H9 (cell line): ENCODE measurements at regions not wholly inside any gene's neighbourhood (a gene's known extent, or its start where the extent isn't known, plus 50 kb on each side); places are given as distances from the start of the nearest gene placed in this dataset.

Source experiments
- DNase-seq: peaks from one replicate; pipeline ENCODE4 v3.0.0-alpha.2; 2017
- H2AFZ ChIP-seq: one replicate; pipeline ENCODE4 v1.6.1; 2013; ENCODE audit warnings: mild to moderate bottlenecking, low read length, control low read depth, moderate library complexity
- H2AK5ac ChIP-seq: 2 replicates; pipeline ENCODE4 v1.6.1; 2013; ENCODE audit warnings: low read length, control low read depth, mixed read lengths; ENCODE audit not compliant: insufficient read length
- H2BK120ac ChIP-seq: one replicate; pipeline ENCODE4 v1.6.1; 2013; ENCODE audit warnings: low read depth, mild to moderate bottlenecking, low read length, control low read depth, inconsistent platforms; ENCODE audit not compliant: poor library complexity, severe bottlenecking
- H2BK12ac ChIP-seq: 2 replicates; pipeline ENCODE4 v1.6.1; 2013; ENCODE audit warnings: low read length, control low read depth, mixed read lengths, low read depth; ENCODE audit not compliant: insufficient read length
- H2BK15ac ChIP-seq: 2 replicates; pipeline ENCODE4 v1.6.1; 2013; ENCODE audit warnings: low read depth, low read length, control low read depth
- H2BK20ac ChIP-seq: one replicate; pipeline ENCODE4 v1.6.1; 2013; ENCODE audit warnings: low read depth, mild to moderate bottlenecking, low read length, control low read depth, inconsistent platforms; ENCODE audit not compliant: poor library complexity, severe bottlenecking
- H2BK5ac ChIP-seq: 2 replicates; pipeline ENCODE4 v1.6.1; 2013; ENCODE audit warnings: low read length, control low read depth, mixed read lengths; ENCODE audit not compliant: insufficient read length
- H3K14ac ChIP-seq: 2 replicates; pipeline ENCODE4 v1.6.1; 2013; ENCODE audit warnings: low read length, control low read depth; ENCODE audit not compliant: insufficient read depth
- H3K18ac ChIP-seq: 2 replicates; pipeline ENCODE4 v1.6.1; 2013; ENCODE audit warnings: low read depth, mild to moderate bottlenecking, mixed read lengths, low read length, control low read depth; ENCODE audit not compliant: insufficient read length
- H3K23ac ChIP-seq: 2 replicates; pipeline ENCODE4 v1.6.1; 2013; ENCODE audit warnings: low read length, control low read depth, mixed read lengths, low read depth; ENCODE audit not compliant: insufficient read length
- H3K23me2 ChIP-seq: 2 replicates; pipeline ENCODE4 v1.6.1; 2013; ENCODE audit warnings: low read depth, mild to moderate bottlenecking, mixed read lengths, low read length, control low read depth; ENCODE audit not compliant: insufficient read length, poor library complexity, severe bottlenecking
- H3K27ac ChIP-seq: 2 replicates; pipeline ENCODE4 v1.5.1; 2013; ENCODE audit warnings: low read length, control low read depth, mixed read lengths, low read depth; ENCODE audit not compliant: insufficient read length
- H3K27me3 ChIP-seq: 2 replicates; pipeline ENCODE4 v1.6.1; 2013; ENCODE audit warnings: low read length, control low read depth, inconsistent platforms; ENCODE audit not compliant: insufficient read depth
- H3K4ac ChIP-seq: 2 replicates; pipeline ENCODE4 v1.6.1; 2013; ENCODE audit warnings: low read depth, mild to moderate bottlenecking, control low read depth, inconsistent platforms, low read length, moderate library complexity
- H3K4me1 ChIP-seq: 2 replicates; pipeline ENCODE4 v1.6.1; 2013; ENCODE audit warnings: low read length, control low read depth, inconsistent platforms; ENCODE audit not compliant: insufficient read depth
- H3K4me2 ChIP-seq: 2 replicates; pipeline ENCODE4 v1.6.1; 2013; ENCODE audit warnings: low read length, control low read depth, mixed read lengths; ENCODE audit not compliant: insufficient read length, insufficient read depth
- H3K56ac ChIP-seq: 2 replicates; pipeline ENCODE4 v1.6.1; 2013; ENCODE audit warnings: low read depth, mild to moderate bottlenecking, mixed read lengths, low read length, control low read depth; ENCODE audit not compliant: insufficient read length
- H3K79me1 ChIP-seq: 2 replicates; pipeline ENCODE4 v1.6.1; 2013; ENCODE audit warnings: low read depth, mild to moderate bottlenecking, moderate library complexity, low read length, control low read depth, inconsistent platforms; ENCODE audit not compliant: insufficient read depth, poor library complexity, severe bottlenecking
- H3K79me2 ChIP-seq: 2 replicates; pipeline ENCODE4 v1.6.1; 2013; ENCODE audit warnings: low read length, control low read depth, inconsistent platforms; ENCODE audit not compliant: insufficient read depth
- H3K9ac ChIP-seq: 2 replicates; pipeline ENCODE4 v1.6.1; 2013; ENCODE audit warnings: low read length, control low read depth, mixed read lengths; ENCODE audit not compliant: insufficient read length; ENCODE audit errors: extremely low read depth
- H3K9me3 ChIP-seq: one replicate; pipeline ENCODE4 v1.6.1; 2013; ENCODE audit warnings: low read depth, low read length, inconsistent platforms; ENCODE audit not compliant: control insufficient read depth
- H3T11ph ChIP-seq: one replicate; pipeline ENCODE4 v1.6.1; 2013; ENCODE audit warnings: mild to moderate bottlenecking, low read length, control low read depth, inconsistent platforms
- H4K20me1 ChIP-seq: one replicate; pipeline ENCODE4 v1.6.1; 2013; ENCODE audit not compliant: control insufficient read depth, insufficient read length, insufficient read depth
- H4K5ac ChIP-seq: 2 replicates; pipeline ENCODE4 v1.6.1; 2013; ENCODE audit warnings: low read depth, mild to moderate bottlenecking, mixed read lengths, low read length, control low read depth; ENCODE audit not compliant: insufficient read length
- H4K8ac ChIP-seq: replicated peaks from 2 replicates; pipeline ENCODE4 v1.6.1; 2013; ENCODE audit warnings: low read length, control low read depth, mixed read lengths, low read depth; ENCODE audit not compliant: insufficient read length
- H4K91ac ChIP-seq: 2 replicates; pipeline ENCODE4 v1.6.1; 2013; ENCODE audit warnings: low read depth, mild to moderate bottlenecking, moderate library complexity, mixed read lengths, low read length, control low read depth; ENCODE audit not compliant: insufficient read length
- H3K27ac Mint-ChIP-seq, 3 experiments: 2 replicates in 2 of 3; 3 replicates in 1 of 3; pipeline ENCODE4 v1.8.0; 2020 to 2021; ENCODE audit warnings: mixed read lengths in 3 of 3, mild to moderate bottlenecking in 1 of 3, moderate library complexity in 1 of 3
- H3K27me3 Mint-ChIP-seq: 2 replicates; pipeline ENCODE4 v1.8.0; 2021; ENCODE audit warnings: low read depth, mild to moderate bottlenecking, moderate library complexity, mixed read lengths
- H3K36me3 Mint-ChIP-seq, 3 experiments: 2 replicates in 2 of 3; 3 replicates in 1 of 3; pipeline ENCODE4 v1.8.0; 2020 to 2021; ENCODE audit warnings: low read depth in 3 of 3, mixed read lengths in 3 of 3; ENCODE audit not compliant: insufficient read depth in 1 of 3
- H3K4me1 Mint-ChIP-seq, 2 experiments: 2 replicates each; pipeline ENCODE4 v1.8.0; 2020; ENCODE audit warnings: mixed read lengths in 2 of 2
- H3K4me3 Mint-ChIP-seq, 2 experiments: 2 replicates in 1 of 2; 3 replicates in 1 of 2; pipeline ENCODE4 v1.8.0; 2020 to 2021; ENCODE audit warnings: mild to moderate bottlenecking in 2 of 2, mixed read lengths in 2 of 2, moderate library complexity in 1 of 2
- H3K9me3 Mint-ChIP-seq, 2 experiments: 2 replicates in 1 of 2; 3 replicates in 1 of 2; pipeline ENCODE4 v1.8.0; 2020; ENCODE audit warnings: mild to moderate bottlenecking in 2 of 2, mixed read lengths in 2 of 2, moderate library complexity in 1 of 2
- WGBS: extraction: QIAGEN DNeasy Blood & Tissue Kit; methylation state at CpG from one replicate; pipeline ENCODE4 v1.1.7; 2013; ENCODE audit warnings: missing lambda C conversion rate, low lambda C conversion rate, mixed read lengths; ENCODE audit not compliant: insufficient read length; ENCODE audit errors: extremely low coverage; 5-methylcytosine and 5-hydroxymethylcytosine counted together
- TF ChIP-seq, protein P1 (sequence below): fragments of 200-600 bp; sonication (generic); conservative IDR thresholded peaks from 3 replicates; pipeline ENCODE4 v1.8.0; 2021; ENCODE audit warnings: antibody characterized with exemption, mild to moderate bottlenecking

DNA sequence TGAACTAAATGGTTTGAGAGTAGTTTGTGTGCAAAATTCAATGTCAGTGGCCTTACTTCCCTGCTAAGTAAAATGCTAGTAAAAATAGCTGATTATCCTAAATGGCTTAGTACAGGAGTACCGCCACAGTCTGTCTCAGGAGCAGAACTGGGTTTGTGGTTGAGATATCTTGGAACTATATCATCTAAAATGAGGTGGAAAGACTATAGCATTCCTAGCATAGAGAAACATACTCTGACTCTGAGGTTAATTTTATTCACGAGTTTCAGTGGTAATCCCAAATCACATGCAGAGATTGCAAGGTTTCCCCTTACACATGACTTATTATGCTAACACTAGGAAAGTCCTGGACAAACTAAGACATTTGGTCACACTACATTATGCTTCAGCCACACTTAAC, 70.4 kb downstream of the OR13H1 start:
- no peak overlapping the region for H3K18ac ChIP-seq

More for the DNA sequence above, 70.4 kb downstream of the OR13H1 start:
- Mint-ChIP-seq H3K9me3 (no peaks in the 10 kb centered on the region), H3K27me3 (peaks cover 7% of the 10 kb centered on the region), H3K4me1 (no peaks in the 10 kb centered on the region), H3K4me3 (no peak overlapping the region), H3K36me3 (no peaks in the 10 kb centered on the region), H3K27ac (no peak overlapping the region)
- no peaks in the 10 kb centered on the region for H3K27me3 ChIP-seq
- no peaks in the 10 kb centered on the region for H3K9me3 ChIP-seq
- H2AFZ ChIP-seq, result no peak overlapping the region
- no peaks in the 10 kb centered on the region for H4K20me1 ChIP-seq
- H3K23ac ChIP-seq, result no peak overlapping the region
- no peaks in the 10 kb centered on the region for H3K79me2 ChIP-seq
- no peak overlapping the region for H3K4me2 ChIP-seq
- H2BK20ac ChIP-seq, result no peak overlapping the region
- no peak overlapping the region for H3K27ac ChIP-seq
- no peak overlapping the region for H3K9ac ChIP-seq
- no peak for DNase-seq
- H2BK15ac ChIP-seq, result no peak overlapping the region
- H3T11ph ChIP-seq, result no peak overlapping the region
- no peak overlapping the region for H2BK12ac ChIP-seq
- H4K5ac ChIP-seq, result no peak overlapping the region
- no peak overlapping the region for H2BK120ac ChIP-seq
- H4K8ac ChIP-seq, result no peak overlapping the region
- H3K14ac ChIP-seq, result no peak overlapping the region
- WGBS, result no CpG with 5 or more reads among the region's 2 CpGs
- no peak overlapping the region for H4K91ac ChIP-seq
- H2AK5ac ChIP-seq, result no peak overlapping the region
- H3K4me1 ChIP-seq, result no peaks in the 10 kb centered on the region
- TF ChIP-seq, protein P1, sequence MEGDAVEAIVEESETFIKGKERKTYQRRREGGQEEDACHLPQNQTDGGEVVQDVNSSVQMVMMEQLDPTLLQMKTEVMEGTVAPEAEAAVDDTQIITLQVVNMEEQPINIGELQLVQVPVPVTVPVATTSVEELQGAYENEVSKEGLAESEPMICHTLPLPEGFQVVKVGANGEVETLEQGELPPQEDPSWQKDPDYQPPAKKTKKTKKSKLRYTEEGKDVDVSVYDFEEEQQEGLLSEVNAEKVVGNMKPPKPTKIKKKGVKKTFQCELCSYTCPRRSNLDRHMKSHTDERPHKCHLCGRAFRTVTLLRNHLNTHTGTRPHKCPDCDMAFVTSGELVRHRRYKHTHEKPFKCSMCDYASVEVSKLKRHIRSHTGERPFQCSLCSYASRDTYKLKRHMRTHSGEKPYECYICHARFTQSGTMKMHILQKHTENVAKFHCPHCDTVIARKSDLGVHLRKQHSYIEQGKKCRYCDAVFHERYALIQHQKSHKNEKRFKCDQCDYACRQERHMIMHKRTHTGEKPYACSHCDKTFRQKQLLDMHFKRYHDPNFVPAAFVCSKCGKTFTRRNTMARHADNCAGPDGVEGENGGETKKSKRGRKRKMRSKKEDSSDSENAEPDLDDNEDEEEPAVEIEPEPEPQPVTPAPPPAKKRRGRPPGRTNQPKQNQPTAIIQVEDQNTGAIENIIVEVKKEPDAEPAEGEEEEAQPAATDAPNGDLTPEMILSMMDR, result no peak
- no peak overlapping the region for H3K4ac ChIP-seq
- no peak overlapping the region for H3K56ac ChIP-seq
- no peak overlapping the region for H2BK5ac ChIP-seq
- no peaks in the 10 kb centered on the region for H3K79me1 ChIP-seq
- H3K23me2 ChIP-seq, result no peaks in the 10 kb centered on the region
